ENCODE measurements at regions not wholly inside any gene's neighbourhood (a gene's known extent, or its start where the extent isn't known, plus 50 kb on each side); places are given as distances from the start of the nearest gene placed in this dataset.

DNA sequence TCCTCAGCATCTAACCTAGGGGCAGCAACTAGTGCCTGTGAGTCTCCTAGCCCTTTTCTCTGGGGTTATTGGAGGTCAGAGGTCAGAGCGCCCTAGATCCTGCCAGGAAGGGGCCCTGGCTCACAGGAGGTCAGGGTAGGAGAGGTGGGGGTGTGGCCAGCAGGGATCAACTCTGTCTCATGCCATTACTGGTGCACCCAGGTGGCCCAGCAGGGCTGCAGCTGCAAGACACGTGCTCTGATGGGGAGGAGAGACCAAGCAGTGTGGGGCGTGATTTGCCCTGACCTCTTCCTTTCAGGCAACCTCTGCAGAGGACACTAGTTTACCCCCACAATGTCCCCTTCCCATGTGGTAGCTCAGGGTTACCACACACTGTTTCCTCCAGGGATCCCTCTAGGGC lies 73.3 kb upstream of the ZNF30 start:
- intact Hi-C loops (cut with DNase I): no loop called here
- no peak overlapping the region for H3K4me3 ChIP-seq
- H3K9me3 ChIP-seq (replicated peaks in 1 of 3): no peaks in the 10 kb centered on the region
- H3K27ac ChIP-seq: no peak overlapping the region
- H3K4me1 ChIP-seq (replicated peaks in 1 of 2): no peaks in the 10 kb centered on the region
- H3K27me3 ChIP-seq: no peaks in the 10 kb centered on the region
- DNase-seq: no peak
- no peak for TF ChIP-seq POLR2A (IDR thresholded peaks at IDR 0.05)
- no peak for TF ChIP-seq CTCF (IDR thresholded peaks at IDR 0.05)
- WGBS, 4 donors: 60 to 78% (median 65%) methylated on average over 2 to 3 of the region's 3 CpGs
- H3K36me3 ChIP-seq (replicated peaks in 1 of 2): no peaks in the 10 kb centered on the region

DNA sequence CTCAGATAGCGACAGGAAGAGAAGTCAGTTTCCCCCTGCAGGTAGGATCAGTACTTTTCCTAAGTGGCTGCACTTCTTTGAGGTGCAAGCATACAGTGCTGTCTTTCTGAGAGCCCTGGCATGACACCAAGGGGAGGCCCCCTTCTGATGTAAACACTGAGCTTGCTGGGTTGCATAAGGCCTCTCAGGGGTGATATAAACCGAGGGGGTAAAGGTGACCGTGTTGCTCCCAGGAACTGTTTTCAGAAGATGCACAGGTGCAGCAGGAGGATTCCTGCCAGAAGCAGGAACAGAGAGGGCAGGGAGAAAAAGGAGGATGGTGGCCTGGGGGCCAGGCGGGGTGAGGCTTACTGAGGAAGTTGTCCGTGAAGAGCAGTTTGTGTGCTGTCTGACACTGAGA lies 74.0 kb upstream of the ZNF30 start:
- Histone ChIP-seq H3K4me1 (replicated peaks in 1 of 2) (no peaks in the 10 kb centered on the region), H3K27ac (no peak overlapping the region), H3K27me3 (no peaks in the 10 kb centered on the region), H3K4me3 (no peak overlapping the region), H3K36me3 (replicated peaks in 1 of 2) (no peaks in the 10 kb centered on the region), H3K9me3 (replicated peaks in 1 of 3) (no peaks in the 10 kb centered on the region)
- DNase-seq: no peak
- intact Hi-C loops (cut with DNase I): no loop called here
- TF ChIP-seq POLR2A (IDR thresholded peaks at IDR 0.05) (no peak), CTCF (IDR thresholded peaks at IDR 0.05) (no peak)
- 40 to 74% (median 70%) methylated on average over 4 to 5 of the region's 5 CpGs for WGBS, 4 donors

- intact Hi-C loops (cut with DNase I): no loop called here
- Histone ChIP-seq H3K36me3 (replicated peaks in 1 of 2) (no peaks in the 10 kb centered on the region), H3K4me1 (replicated peaks in 1 of 2) (no peaks in the 10 kb centered on the region), H3K4me3 (no peak overlapping the region), H3K9me3 (replicated peaks in 1 of 3) (no peaks in the 10 kb centered on the region), H3K27me3 (no peaks in the 10 kb centered on the region), H3K27ac (no peak overlapping the region)
- WGBS, 4 donors: 72 to 85% (median 82%) methylated on average over 8 to 11 of the region's 11 CpGs
- DNase-seq: no peak
- TF ChIP-seq CTCF (IDR thresholded peaks at IDR 0.05) (no peak), POLR2A (IDR thresholded peaks at IDR 0.05) (no peak)
Observed at GRCh38 chr19:34851277-34851804, 75.4 kb upstream of the ZNF30 start.

DNA sequence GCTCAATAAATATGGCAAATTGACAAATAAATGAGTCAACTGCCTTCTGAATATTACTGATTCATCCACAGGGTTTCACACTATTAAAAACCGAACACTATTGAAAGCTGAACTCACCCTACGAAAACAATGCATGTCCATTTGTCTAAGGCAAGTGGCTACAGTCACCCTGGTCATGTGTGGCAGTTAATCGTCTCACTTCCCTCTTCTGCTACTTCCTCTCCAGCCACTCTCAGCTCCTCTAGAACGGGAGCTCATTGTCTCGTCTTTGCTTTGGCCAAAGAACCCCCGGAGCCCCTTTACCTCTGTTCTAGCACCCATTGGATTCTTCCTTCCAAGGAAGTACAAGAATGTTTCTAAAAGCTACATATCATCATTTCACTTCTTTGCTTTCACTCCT lies 74.4 kb upstream of the ZNF599 start:
- no peak for DNase-seq
- no peaks in the 10 kb centered on the region for H3K27me3 ChIP-seq
- TF ChIP-seq CTCF (IDR thresholded peaks at IDR 0.05) (no peak), POLR2A (IDR thresholded peaks at IDR 0.05) (no peak)
- no peaks in the 10 kb centered on the region for H3K36me3 ChIP-seq (replicated peaks in 1 of 2)
- no peak overlapping the region for H3K27ac ChIP-seq
- 73 to 80% (median 77%) methylated on average over 6 of the region's 6 CpGs for WGBS, 4 donors
- H3K4me1 ChIP-seq (replicated peaks in 1 of 2): no peaks in the 10 kb centered on the region
- intact Hi-C loops (cut with DNase I): no loop called here
- H3K4me3 ChIP-seq: no peak overlapping the region
- no peaks in the 10 kb centered on the region for H3K9me3 ChIP-seq (replicated peaks in 1 of 3)

Data from adrenal gland (tissue), 9 donors.